ENCODE measurements at regions not wholly inside any gene's neighbourhood (a gene's known extent, or its start where the extent isn't known, plus 50 kb on each side); places are given as distances from the start of the nearest gene placed in this dataset.

DNA sequence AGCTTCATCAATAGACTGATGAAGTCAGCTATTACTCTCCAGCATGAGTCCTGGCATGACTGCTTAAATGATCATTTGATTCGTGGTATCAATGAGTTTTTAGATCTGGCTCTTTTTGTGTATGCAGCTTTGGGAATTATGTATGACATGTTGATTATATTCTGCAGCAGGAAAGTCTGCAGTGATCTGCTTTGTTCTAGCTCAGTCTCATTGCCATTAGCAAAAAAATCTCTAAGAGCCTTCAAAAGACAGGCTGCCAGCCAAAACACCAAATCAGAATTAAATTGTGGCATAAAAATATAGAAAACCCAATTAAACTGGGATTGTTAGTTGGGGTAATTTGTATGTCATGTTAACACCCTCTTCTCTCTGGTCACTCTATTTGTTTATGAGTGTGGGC, 1021.0 kb upstream of the SEMA6D start (continued):
- TF ChIP-seq, protein P1, sequence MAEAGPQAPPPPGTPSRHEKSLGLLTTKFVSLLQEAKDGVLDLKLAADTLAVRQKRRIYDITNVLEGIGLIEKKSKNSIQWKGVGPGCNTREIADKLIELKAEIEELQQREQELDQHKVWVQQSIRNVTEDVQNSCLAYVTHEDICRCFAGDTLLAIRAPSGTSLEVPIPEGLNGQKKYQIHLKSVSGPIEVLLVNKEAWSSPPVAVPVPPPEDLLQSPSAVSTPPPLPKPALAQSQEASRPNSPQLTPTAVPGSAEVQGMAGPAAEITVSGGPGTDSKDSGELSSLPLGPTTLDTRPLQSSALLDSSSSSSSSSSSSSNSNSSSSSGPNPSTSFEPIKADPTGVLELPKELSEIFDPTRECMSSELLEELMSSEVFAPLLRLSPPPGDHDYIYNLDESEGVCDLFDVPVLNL (CRISPR knock-in tag; IDR thresholded peaks at IDR 0.05; ENCODE audit: borderline replicate concordance, low read depth): no peak
- TF ChIP-seq JAZF1 (CRISPR knock-in tag; IDR thresholded peaks at IDR 0.05) (no peak), SOX15 (CRISPR knock-in tag; IDR thresholded peaks at IDR 0.05) (no peak), EMX1 (CRISPR knock-in tag; IDR thresholded peaks at IDR 0.05) (no peak), HMGA2 (CRISPR knock-in tag; IDR thresholded peaks at IDR 0.05) (no peak)
- TF ChIP-seq, protein P2, sequence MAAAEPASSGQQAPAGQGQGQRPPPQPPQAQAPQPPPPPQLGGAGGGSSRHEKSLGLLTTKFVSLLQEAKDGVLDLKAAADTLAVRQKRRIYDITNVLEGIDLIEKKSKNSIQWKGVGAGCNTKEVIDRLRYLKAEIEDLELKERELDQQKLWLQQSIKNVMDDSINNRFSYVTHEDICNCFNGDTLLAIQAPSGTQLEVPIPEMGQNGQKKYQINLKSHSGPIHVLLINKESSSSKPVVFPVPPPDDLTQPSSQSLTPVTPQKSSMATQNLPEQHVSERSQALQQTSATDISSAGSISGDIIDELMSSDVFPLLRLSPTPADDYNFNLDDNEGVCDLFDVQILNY (CRISPR knock-in tag; IDR thresholded peaks at IDR 0.05): no peak
- TF ChIP-seq, protein P3, sequence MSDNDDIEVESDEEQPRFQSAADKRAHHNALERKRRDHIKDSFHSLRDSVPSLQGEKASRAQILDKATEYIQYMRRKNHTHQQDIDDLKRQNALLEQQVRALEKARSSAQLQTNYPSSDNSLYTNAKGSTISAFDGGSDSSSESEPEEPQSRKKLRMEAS (CRISPR knock-in tag; IDR thresholded peaks at IDR 0.05): no peak

DNA sequence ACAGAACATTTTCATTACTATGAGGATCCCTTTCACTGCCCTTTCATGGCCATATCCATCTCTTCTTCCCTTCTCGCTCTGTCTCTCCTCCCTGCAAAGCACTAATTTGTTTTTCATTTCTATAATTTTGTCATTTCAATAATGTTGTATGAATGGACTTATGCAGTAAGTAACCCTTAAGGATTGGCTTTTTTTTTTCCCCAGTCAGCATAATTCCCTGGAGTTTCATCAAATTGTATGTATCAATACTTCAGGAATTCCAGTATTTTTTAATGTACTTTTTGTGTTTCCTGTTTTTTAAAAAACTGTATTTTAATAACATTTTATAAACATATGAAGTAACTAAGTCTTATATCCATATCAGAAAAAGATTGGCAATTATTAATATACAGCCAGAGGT, 1016.0 kb upstream of the SEMA6D start:
- no peak overlapping the region for H3K27ac Mint-ChIP-seq
- H3K4me1 Mint-ChIP-seq: no peaks in the 10 kb centered on the region
- CTCF ChIA-PET: no interaction called here
- peaks cover 10% of the 10 kb centered on the region for H3K9me3 Mint-ChIP-seq
- no peak overlapping the region for H3K4me3 Mint-ChIP-seq
- TF ChIP-seq ZNF396 (CRISPR knock-in tag; IDR thresholded peaks at IDR 0.05; ENCODE audit: borderline replicate concordance) (no peak), CREB1 (CRISPR knock-in tag; IDR thresholded peaks at IDR 0.05) (no peak), MYBL2 (CRISPR knock-in tag; IDR thresholded peaks at IDR 0.05) (no peak), ELF4 (CRISPR knock-in tag; IDR thresholded peaks at IDR 0.05; ENCODE audit: low read depth) (no peak)
- TF ChIP-seq, protein P4, sequence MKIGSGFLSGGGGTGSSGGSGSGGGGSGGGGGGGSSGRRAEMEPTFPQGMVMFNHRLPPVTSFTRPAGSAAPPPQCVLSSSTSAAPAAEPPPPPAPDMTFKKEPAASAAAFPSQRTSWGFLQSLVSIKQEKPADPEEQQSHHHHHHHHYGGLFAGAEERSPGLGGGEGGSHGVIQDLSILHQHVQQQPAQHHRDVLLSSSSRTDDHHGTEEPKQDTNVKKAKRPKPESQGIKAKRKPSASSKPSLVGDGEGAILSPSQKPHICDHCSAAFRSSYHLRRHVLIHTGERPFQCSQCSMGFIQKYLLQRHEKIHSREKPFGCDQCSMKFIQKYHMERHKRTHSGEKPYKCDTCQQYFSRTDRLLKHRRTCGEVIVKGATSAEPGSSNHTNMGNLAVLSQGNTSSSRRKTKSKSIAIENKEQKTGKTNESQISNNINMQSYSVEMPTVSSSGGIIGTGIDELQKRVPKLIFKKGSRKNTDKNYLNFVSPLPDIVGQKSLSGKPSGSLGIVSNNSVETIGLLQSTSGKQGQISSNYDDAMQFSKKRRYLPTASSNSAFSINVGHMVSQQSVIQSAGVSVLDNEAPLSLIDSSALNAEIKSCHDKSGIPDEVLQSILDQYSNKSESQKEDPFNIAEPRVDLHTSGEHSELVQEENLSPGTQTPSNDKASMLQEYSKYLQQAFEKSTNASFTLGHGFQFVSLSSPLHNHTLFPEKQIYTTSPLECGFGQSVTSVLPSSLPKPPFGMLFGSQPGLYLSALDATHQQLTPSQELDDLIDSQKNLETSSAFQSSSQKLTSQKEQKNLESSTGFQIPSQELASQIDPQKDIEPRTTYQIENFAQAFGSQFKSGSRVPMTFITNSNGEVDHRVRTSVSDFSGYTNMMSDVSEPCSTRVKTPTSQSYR (CRISPR knock-in tag; IDR thresholded peaks at IDR 0.05): no peak
- TF ChIP-seq, protein P5, sequence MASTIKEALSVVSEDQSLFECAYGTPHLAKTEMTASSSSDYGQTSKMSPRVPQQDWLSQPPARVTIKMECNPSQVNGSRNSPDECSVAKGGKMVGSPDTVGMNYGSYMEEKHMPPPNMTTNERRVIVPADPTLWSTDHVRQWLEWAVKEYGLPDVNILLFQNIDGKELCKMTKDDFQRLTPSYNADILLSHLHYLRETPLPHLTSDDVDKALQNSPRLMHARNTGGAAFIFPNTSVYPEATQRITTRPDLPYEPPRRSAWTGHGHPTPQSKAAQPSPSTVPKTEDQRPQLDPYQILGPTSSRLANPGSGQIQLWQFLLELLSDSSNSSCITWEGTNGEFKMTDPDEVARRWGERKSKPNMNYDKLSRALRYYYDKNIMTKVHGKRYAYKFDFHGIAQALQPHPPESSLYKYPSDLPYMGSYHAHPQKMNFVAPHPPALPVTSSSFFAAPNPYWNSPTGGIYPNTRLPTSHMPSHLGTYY (CRISPR knock-in tag; IDR thresholded peaks at IDR 0.05): no peak
- TF ChIP-seq, protein P6, sequence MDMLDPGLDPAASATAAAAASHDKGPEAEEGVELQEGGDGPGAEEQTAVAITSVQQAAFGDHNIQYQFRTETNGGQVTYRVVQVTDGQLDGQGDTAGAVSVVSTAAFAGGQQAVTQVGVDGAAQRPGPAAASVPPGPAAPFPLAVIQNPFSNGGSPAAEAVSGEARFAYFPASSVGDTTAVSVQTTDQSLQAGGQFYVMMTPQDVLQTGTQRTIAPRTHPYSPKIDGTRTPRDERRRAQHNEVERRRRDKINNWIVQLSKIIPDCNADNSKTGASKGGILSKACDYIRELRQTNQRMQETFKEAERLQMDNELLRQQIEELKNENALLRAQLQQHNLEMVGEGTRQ (CRISPR knock-in tag; IDR thresholded peaks at IDR 0.05): no peak
- no peak for ATAC-seq
- no peaks in the 10 kb centered on the region for H3K27me3 Mint-ChIP-seq (ENCODE audit: low read depth)
- no peaks in the 10 kb centered on the region for H3K36me3 Mint-ChIP-seq
- POLR2A ChIA-PET: no interaction called here
- DNase-seq (ENCODE audit: low spot score): no peak

DNA sequence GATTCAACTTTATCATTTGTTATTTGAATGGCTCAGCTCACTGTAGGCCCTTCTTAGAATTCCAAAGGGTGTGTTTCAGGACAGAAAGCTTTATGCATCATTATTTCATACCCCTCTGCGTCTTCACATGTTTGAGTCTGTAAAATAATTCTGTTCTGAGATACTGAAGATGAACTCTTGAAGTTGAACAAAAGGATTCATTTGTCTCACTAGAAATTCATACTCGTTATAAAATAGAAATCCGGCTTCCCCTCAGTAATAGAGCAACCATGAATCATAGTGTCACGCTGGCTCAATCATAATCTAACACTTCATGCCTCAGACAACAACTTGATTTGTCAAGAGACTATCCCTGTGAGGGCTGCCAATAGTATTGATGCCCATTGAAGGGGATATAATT, 1015.4 kb upstream of the SEMA6D start:
- CTCF ChIA-PET: no interaction called here
- no peak for ATAC-seq
- H3K4me3 Mint-ChIP-seq: no peak overlapping the region
- H3K27me3 Mint-ChIP-seq (ENCODE audit: low read depth): no peaks in the 10 kb centered on the region
- POLR2A ChIA-PET: no interaction called here
- H3K27ac Mint-ChIP-seq: no peak overlapping the region
- H3K4me1 Mint-ChIP-seq: no peaks in the 10 kb centered on the region
- peaks cover 14% of the 10 kb centered on the region for H3K9me3 Mint-ChIP-seq
- TF ChIP-seq ZNF263 (CRISPR knock-in tag; IDR thresholded peaks at IDR 0.05; ENCODE audit: low read depth): no peak
- H3K36me3 Mint-ChIP-seq: no peaks in the 10 kb centered on the region
- no peak for DNase-seq (ENCODE audit: low spot score)

All from WTC11 (cell line).